ENCODE measurements at regions not wholly inside any gene's neighbourhood (a gene's known extent, or its start where the extent isn't known, plus 50 kb on each side); places are given as distances from the start of the nearest gene placed in this dataset.
"Not testable (repeated sequence)": the region's sequence is repeated elsewhere in the genome, so short reads cannot be mapped to it uniquely, and the experiment has no call there.

DNA sequence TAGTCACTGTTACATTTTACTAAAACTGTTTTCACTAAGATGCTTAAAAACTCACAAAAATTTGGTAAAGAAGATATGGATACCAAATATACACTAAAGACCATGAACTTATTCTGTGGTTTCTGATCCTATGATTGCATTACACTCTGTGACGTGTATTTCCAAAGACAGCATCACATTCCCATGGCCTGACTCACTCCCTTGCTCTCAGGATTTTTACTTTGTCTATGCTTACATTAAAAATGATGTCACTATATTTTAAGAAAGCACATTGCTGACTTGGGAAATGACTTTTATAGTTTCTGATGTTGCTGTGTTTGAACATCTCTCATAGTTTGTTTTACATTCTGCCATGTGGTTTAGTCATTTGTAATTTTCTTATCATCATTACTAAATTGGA is 327.9 kb upstream of the MAGEB18 start:
- DNase-seq (ENCODE audit: low read depth, low spot score) = no peak

DNA sequence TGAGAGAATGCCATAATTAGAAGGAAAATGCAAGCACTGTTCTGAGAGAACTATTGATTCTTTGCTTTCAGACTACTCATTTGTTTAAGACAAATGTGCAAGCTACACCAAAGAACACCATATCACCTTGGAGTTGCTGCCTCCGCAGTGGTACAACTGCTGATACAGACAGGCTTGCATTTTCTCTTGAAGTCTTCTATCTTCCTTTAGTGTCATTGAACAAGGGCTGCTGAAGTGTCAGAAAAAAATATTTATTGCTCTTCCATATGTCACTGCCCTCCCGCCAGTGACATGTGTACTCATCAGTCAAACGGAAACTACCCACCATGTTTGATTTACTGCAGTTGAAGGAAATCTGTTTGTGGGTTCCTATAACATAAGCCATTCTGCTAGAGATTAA is 318.3 kb upstream of the MAGEB18 start:
- DNase-seq (ENCODE audit: low read depth, low spot score) = no peak

DNA sequence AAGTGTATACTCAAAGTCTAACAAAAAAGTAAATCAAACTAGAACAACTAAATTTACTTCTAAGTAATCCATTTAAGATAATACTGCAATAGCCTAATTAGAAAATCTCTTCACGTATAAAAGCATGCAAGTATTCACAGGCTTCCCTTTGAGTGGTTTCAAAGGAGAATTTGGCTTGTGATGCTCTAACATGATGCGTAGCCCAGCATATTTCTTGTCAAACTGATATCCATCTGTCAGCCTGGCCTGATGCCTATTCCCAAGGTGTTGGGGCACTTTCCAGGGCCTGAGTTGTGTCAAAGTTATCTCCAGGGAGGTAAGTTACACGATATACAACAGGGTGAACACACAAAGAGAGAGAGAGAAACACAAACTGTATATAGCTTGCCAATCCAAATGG is 287.0 kb upstream of the MAGEB18 start:
- no peak for DNase-seq (ENCODE audit: low read depth, low spot score)

DNA sequence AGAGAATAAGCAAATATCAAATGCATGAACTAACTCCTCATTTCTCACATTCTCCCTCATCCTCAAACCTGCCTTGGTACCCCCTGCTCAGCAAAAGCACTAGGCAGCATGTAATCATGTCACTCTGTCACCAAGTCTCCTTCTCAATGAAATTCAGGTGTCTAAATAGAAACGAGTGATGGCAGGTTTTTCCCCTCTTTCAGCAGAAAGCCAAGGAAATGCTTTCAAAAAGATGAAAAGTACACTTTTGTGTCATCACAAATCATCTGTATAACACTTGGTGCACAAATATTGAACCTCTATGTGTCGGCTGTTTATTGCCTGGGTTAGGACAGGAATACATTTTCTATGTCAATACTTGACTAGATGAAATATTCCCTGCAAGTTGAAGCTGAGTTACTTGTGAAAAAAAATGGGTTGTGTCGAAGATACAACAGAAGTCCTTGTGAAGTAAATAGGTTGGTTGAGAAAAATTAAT is 285.1 kb upstream of the MAGEB18 start:
- DNase-seq (ENCODE audit: low read depth, low spot score) = no peak

DNA sequence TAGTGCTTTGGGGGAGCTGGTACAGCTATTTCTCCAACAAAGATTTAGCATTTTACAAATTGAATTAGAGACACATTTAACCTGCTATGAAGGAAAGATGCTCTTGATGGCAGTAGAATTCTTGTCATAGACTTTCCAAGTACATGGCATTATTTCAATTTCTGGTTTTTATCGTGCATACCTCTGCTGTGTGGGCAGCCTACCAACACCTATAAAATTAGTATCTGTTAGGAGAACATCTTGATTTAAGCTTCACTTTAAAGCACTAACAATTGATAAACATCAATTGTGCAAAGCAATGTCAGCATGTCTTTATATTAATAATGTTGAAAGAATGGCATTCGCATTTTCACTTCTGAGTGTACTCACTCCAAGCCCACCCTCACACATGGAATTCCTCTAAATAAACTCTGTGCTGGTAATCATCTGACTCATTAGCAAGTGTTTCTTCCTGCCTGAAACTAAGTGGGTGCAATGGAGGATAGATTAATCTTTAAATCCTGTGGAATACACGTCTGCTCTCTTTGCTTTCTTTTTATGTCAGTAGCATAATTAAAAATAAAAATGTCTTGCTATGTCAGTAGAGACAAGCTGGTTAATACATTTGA is 279.8 kb upstream of the MAGEB18 start:
- no peak for DNase-seq (ENCODE audit: low read depth, low spot score)

DNA sequence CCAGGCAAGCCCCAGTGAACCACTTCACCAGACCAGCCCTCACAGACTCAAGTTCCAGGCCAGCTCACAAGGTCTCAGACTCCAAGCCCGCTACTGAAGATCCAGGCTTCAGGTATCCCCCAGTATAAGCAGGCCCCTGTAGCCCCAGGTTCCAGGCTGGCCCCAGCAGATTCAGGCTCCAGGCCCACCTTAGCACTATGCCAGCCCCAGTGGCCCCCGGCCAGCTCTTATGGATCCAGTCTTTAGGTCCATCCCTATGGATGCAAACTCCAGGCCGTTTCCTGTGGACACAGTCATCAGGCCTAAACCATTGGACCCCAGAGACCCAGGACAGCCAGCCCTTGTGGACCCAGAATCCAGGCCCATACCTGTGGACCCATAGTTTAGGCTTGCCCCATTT is 277.8 kb upstream of the MAGEB18 start:
- no peak for DNase-seq (ENCODE audit: low read depth, low spot score)

DNA sequence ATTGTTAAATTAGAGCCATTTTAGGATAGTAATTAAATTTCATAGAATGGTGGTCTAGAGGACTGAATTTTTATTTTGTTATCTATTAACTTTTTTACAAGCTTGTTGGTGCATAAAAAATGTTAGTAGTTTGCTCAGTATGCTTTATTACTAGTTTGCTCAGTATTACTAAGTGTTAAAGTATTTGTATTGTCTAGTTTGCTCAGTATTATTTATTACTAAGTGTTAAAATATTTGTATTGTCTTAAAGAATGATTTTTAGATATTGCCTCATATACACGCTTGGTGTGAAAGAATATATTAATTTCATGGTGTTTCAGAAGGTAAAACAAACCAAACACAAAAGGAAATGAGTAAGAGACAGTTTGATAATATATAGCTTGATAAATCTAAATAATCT is 268.4 kb upstream of the MAGEB18 start:
- peak; percentile 4 for DNase-seq (ENCODE audit: low read depth, low spot score)

DNA sequence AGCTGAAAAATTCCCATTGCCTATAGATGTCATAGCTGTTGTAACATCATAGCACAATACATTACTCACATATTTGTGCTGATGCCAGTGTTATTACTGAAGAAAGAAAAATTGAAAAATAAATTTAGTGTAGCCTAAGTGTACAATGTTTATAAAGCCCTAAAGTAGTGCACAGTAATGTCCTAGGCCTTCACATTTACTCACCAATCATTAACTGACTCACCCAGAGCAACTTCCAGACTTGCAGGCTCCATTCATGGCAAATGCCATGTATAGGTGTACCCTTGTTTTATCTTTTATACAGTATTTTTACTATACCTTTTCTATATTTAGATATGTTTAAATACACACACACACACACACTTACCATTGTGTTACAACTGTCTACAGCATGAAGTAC is 265.4 kb upstream of the MAGEB18 start:
- DNase-seq (ENCODE audit: low read depth, low spot score) = no peak

DNA sequence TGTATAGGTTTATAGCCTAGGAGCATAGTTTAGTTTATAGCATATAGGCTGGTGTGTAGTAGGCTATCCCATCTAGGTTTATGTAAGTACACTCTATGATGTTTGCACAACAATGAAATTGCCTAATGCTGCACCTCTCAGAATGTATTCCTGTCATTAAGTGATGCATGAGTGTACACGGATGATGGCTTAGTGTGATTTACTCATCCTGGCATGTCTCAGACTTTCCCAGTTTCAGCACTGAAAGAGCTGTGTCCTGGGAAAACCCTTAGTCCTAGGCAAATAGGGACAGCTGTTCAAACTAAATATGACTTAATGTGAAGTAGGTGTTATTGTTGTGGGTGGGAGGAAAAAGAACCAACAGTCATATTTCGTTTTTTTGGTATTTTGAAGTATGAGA is 264.9 kb upstream of the MAGEB18 start:
- peak; percentile 5 for DNase-seq (ENCODE audit: low read depth, low spot score)

DNA sequence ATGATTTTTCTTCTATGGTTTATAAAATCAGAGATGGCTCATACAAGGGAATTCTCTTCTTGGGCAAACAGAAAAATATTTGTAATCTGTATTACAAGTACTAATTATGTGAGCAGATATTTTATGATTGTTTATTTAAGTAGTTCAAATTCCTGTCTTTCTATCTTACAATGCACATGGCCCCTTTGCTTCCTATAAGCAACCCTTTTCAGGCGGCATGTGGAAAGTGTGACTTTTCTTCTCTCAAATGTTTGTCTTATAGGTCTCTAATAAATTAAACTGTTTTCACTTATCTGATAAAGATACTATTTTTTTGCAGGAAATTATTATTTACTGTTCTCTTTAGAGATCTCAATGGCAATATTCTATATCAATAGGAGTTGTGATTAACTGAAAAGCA is 259.3 kb upstream of the MAGEB18 start:
- peak; percentile 15 for DNase-seq (ENCODE audit: low read depth, low spot score)

DNA sequence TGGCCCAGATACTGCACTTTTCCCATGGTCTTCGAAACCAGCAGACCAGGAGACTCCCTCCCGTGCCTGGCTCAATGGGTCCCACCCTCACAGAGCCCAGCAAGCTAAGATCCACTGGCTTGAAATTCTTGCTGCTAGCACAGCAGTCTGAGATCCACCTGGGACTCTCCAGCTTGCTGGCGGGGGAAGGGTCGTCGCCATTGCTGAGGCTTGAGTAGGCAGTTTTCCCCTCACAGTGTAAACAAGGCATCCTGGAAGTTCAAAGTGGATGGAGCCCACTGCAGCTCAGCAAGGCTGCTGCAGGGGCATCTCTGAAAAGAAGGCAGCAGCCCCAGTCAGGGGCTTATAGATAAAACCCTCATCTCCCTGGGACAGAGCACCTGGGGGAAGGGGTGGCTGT is 255.6 kb upstream of the MAGEB18 start:
- not testable (repeated sequence) for DNase-seq (ENCODE audit: low read depth, low spot score)

DNA sequence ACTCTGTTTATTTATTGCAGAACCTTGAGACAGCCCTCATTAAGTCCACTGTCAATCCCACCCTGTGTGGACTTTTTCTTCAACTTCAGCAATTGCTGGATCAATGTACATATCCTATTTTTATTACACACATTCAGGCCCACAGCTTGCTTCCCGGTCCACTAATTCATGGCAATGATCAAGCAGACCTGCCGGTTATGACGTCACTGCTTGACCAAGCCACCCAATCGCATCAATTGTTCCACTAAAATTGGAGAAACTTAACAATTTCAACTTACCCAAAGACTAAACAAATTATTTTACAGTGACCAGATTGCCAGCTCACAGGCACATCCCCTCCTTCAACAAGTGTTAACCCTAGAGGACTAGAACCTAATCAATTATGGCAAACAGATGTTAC is 240.4 kb upstream of the MAGEB18 start:
- no peak for DNase-seq (ENCODE audit: low read depth, low spot score)

DNA sequence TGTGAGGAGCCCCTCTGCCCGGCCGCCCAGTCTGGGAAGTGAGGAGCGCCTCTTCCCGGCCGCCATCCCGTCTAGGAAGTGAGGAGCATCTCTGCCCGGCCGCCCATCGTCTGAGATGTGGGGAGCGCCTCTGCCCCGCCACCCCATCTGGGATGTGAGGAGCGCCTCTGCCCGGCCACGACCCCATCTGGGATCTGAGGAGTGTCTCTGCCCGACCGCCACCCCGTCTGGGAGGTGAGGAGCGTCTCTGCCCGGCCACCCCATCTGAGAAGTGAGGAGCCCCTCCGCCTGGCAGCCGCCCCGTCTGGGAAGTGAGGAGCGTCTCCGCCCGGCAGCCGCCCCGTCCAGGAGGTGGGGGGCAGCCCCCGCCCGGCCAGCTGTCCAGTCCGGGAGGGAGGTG is 232.4 kb upstream of the MAGEB18 start:
- DNase-seq (ENCODE audit: low read depth, low spot score) = not testable (repeated sequence)

DNA sequence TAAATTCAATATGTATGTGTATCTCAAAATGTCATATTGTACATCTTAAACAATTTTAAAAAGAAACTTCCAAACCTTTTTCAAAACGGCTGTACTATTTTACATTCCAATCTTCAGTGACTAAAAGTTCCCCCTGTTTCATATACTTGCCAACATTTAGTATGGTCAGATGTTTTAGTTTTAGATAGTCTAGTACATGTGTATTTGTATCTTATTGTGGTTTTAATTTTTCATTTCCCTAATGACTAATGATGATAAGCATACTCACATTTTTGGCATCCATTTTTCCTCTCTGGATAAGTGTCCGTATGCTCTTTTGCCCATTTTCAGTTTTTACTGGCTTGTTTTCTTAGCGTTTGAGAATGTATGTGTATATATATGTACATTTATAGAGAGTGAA is 212.2 kb upstream of the MAGEB18 start:
- DNase-seq (ENCODE audit: low read depth, low spot score) = no peak

DNA sequence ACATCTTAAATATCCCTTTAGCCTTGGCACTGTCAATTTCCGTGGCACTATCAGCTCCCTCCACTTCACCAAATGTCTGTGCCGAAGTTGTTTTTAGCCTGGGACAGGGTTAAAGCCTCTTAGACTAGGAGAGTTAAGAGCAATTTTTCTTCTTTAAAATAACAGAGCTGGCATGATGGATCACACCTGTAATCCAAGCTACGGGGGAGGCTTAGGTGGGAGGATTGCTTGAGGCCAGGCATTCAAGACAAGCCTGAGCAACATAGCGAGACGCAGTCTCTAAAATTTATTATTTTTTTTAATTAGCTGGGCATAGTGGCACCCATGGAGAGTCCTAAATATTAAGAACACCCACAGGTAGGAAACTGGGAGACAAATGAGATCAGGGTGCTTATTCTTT is 209.8 kb upstream of the MAGEB18 start:
- DNase-seq (ENCODE audit: low read depth, low spot score) = no peak

DNA sequence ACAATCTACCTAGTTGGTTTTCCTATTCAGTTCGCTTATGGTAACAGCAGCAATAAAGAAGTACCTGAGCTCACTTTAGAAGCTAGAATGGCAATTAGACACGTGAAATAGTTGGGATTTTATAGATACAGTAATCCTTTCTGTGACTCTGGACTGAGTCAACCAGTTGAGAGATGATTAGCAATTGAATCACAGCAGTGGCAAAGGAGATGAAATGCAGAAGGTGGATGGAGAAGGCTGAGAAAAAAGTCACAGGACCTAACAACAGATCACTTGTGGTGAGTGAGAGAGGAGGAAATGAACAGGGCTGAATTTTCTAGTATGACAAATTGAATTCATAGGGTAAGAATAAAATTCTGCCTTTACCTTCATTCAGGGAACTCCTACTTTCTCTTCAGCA is 197.1 kb upstream of the MAGEB18 start:
- no peak for DNase-seq (ENCODE audit: low read depth, low spot score)

DNA sequence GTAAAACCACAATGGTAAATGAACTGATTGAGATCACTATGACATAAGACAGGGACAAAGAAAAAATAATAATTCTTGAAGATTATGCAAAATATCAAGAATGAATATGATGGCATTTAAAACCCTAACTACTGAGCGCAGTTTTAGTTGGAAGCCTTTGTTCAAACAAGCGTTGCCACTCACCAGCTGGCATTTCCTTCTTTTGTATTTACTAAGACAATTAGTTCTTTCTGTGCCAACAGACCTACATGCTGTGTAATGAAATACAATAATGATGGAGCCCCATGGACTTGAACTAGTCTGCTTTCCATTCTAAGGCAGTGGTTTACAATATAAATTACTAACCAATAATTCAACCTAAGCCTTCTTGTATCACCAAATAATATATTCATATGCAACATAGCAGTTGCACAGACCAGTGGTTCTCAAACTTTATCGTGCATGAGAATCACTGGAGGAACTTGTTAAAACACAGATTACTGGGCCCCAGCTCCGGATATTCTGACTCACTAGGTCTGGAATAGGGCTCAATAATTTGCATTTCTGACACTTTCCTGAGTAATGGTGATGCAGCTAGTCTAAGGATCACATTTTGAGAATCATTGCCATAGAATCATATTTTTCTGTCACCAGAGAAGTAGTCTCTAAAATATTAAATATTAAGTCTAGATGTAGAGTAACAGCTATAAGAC is 196.4 kb upstream of the MAGEB18 start:
- peak; percentile 64 for DNase-seq (ENCODE audit: low read depth, low spot score)

DNA sequence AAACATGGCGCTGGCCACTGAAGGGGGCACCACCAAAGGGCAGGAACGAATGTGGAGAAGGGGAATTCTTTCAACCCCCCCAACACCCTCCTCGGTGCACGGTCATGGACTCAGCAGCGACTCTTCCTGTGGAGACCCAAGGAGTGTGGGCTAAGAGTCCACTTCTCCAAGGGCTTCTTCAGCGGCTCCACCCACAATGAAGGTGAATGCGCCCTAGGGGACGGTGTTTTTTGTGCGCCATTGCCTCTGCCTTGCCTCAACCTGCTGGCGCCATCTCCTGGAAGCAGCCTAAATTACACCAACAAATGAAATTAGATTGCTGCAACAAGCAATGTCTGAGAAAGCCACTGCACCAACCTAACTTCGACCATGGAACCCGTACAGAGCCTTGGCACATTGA is 169.2 kb upstream of the MAGEB18 start:
- DNase-seq (ENCODE audit: low read depth, low spot score) = no peak

DNA sequence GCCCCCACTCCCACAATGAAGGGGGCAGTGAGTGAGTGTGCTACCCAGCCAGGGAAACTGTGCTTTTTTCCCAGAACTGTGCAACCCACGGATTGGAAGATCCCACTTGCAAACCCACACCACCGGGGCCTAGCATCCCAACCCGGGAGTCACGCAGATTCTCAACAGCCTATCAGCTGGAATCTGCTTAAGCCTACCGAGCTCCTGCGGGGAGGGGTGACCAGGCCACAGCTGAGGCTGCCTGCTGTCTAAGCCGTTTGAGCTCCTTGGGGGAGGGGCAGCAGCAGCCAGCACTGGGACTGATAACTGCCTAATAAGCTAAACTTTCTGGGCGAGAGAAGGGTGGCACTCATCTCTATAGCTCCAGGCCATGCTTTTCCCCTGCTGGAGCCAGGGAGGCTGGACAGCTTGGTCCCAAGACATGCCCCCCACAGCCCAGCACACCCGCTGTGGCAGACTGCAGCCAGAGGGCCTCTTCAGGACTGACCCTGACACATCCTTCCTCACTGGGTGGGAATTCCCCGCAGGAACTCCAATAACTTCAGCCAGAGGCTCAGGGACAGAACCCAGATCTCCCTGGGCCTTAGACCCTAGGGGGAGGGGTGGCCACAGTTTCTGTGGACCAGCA is 161.3 kb upstream of the MAGEB18 start:
- DNase-seq (ENCODE audit: low read depth, low spot score) = no peak

DNA sequence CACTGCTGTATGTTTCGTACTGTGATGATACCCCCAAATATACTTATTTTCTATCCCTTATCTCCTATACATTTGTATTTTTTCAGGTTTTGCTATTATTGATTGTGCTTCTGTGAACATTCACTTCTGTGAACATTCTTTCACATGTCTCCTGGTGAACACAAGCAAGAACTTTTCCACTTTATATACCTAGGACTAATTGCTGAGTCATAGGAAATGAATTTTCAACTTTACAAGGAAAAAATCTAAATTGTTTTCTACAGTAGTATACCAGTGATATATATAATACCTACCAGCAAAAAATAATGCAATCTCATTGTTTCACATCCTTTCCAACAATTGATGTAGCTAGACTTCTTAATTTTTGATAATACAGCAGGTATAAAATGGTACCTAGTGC is 139.5 kb upstream of the MAGEB18 start:
- DNase-seq (ENCODE audit: low read depth, low spot score) = no peak

DNA sequence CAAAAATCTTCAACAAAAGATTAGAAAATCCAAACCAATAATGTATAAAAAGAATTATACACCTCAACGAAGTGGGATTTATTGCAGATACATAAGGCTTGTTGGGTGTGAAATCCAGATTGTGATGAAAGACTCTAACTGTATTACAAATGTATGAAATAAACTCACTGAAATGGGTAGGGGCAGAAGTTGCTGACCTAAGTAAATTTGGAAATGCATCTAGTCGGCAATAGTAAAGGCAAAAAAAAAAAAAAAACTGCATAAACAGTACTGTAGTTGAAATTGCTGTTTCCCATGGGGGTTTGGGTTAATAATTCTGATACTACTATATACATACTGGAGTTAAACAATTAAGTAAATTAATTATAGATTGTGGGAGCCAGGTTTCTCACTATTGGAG is 130.7 kb upstream of the MAGEB18 start:
- no peak for DNase-seq (ENCODE audit: low read depth, low spot score)

DNA sequence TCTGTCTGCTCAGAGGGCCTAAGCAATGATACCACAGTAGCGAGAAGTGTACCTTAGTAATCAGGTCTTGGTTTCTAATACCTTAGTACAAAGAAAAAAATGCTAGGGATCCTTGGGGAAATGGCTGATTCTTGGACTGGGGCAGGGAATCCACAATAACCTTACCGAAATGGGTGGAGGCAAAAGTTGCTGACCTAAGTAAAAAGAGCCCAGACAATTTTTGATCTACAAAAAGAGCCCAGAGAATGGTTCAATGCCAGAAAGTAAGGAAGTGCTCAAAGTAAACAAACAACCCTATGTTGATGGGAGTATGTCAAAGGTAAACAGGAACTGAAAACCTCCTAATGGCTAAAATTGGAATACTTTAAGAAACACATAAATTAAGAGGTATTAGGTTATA is 130.1 kb upstream of the MAGEB18 start:
- no peak for DNase-seq (ENCODE audit: low read depth, low spot score)

DNA sequence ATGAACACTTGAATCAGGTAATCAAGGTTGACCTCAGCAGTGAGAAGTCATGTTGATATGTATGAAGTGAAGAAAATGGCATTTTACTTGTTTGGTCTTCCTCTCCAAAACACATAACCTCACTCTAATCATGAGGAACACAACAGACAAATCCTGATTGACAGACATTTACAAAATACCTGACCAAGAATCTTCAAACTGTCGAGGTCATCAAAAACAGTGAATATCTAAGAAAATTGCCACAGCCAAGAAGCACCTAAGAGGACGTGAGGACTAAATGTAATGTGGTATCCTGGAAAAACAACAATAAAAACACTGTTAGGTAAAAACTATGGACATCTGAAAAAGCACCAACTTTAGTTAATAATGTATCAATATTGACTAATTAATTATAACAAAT is 129.5 kb upstream of the MAGEB18 start:
- no peak for DNase-seq (ENCODE audit: low read depth, low spot score)

Measured in pulmonary artery endothelial cell (primary cell).